Upper lobe of right lung (tissue), 1 donor: ENCODE measurements at regions not wholly inside any gene's neighbourhood (a gene's known extent, or its start where the extent isn't known, plus 50 kb on each side); places are given as distances from the start of the nearest gene placed in this dataset.
"Not testable (repeated sequence)": the region's sequence is repeated elsewhere in the genome, so short reads cannot be mapped to it uniquely, and the experiment has no call there.

Source experiments
- ATAC-seq: fragments of 200-7000 bp; cut with Tn5 transposase; one replicate; pipeline ENCODE4 v1.9.1; 2020; ENCODE audit warnings: mild to moderate bottlenecking, moderate library complexity
- DNase-seq: peaks from one replicate; pipeline ENCODE4 v3.0.0-alpha.2; 2020
- H3K27ac ChIP-seq: fragments of 200-600 bp; one replicate; pipeline ENCODE4 v1.8.0; 2022
- H3K27me3 ChIP-seq: fragments of 200-600 bp; one replicate; pipeline ENCODE4 v1.8.0; 2022; ENCODE audit warnings: mild to moderate bottlenecking
- H3K36me3 ChIP-seq: fragments of 200-600 bp; one replicate; pipeline ENCODE4 v1.8.0; 2022
- H3K4me1 ChIP-seq: fragments of 200-600 bp; one replicate; pipeline ENCODE4 v1.8.0; 2022
- H3K4me3 ChIP-seq: fragments of 200-600 bp; one replicate; pipeline ENCODE4 v1.8.0; 2022; ENCODE audit warnings: mild to moderate bottlenecking
- H3K9me3 ChIP-seq: fragments of 200-600 bp; one replicate; pipeline ENCODE4 v1.8.0; 2022
- CTCF ChIP-seq: fragments of 200-600 bp; IDR thresholded peaks from one replicate; pipeline ENCODE4 v1.8.0; 2022; ENCODE audit warnings: antibody characterized with exemption
- intact Hi-C: fragments of 100-400 bp; cut with DNase I; formaldehyde crosslinking; loops from one replicate; pipeline ENCODE4 v1.11.0; 2022
- donor health status: DM: no; HTN: yes; CAD: no; lungs with severe emphysema.

DNA sequence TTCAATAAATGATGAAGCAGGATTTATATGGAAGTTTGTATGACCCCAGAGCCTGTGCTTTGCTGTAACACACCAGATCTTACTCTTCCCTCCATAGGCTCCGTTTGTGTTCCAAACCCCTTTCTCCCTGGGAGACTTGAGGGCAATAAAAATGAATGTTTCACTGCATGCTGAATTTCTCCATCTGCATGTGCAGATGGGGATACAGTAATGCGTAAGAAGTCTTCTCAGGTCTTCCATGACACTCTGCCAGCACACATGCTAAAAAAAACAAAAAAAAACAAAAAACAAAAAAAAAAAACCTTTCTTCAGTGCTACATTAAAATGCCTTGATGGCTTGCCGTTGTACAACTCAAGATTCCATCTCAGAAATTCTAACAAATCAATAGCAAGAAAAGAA, 170.2 kb upstream of the ANKFN1 start:
- Histone ChIP-seq H3K4me1 (no peaks in the 10 kb centered on the region), H3K36me3 (no peaks in the 10 kb centered on the region), H3K4me3 (no peak overlapping the region), H3K27ac (no peak overlapping the region), H3K9me3 (no peaks in the 10 kb centered on the region), H3K27me3 (no peaks in the 10 kb centered on the region)
- intact Hi-C loops = no loop called here
- TF ChIP-seq CTCF = no peak
- ATAC-seq = no peak
- no peak for DNase-seq

- H3K36me3 ChIP-seq = no peaks in the 10 kb centered on the region
- TF ChIP-seq CTCF = no peak
Measured at GRCh38 chr17:55986817-55987216, 166.5 kb upstream of the ANKFN1 start.

GRCh38 chr17:55988861-55989260, 164.4 kb upstream of the ANKFN1 start:
- H3K4me1 ChIP-seq = no peaks in the 10 kb centered on the region
- intact Hi-C loops = no loop called here
- no peak for ATAC-seq
- H3K36me3 ChIP-seq = no peaks in the 10 kb centered on the region
- H3K4me3 ChIP-seq = no peak overlapping the region
- H3K27ac ChIP-seq = no peak overlapping the region
- H3K9me3 ChIP-seq = no peaks in the 10 kb centered on the region
- no peak for TF ChIP-seq CTCF
- no peaks in the 10 kb centered on the region for H3K27me3 ChIP-seq
- no peak for DNase-seq

More at GRCh38 chr17:55986817-55987216, 166.5 kb upstream of the ANKFN1 start:
- Histone ChIP-seq H3K9me3 (no peaks in the 10 kb centered on the region), H3K4me1 (no peaks in the 10 kb centered on the region), H3K27ac (no peak overlapping the region), H3K27me3 (no peaks in the 10 kb centered on the region), H3K4me3 (no peak overlapping the region)
- intact Hi-C loops = no loop called here
- DNase-seq (no peak), ATAC-seq (no peak)

DNA sequence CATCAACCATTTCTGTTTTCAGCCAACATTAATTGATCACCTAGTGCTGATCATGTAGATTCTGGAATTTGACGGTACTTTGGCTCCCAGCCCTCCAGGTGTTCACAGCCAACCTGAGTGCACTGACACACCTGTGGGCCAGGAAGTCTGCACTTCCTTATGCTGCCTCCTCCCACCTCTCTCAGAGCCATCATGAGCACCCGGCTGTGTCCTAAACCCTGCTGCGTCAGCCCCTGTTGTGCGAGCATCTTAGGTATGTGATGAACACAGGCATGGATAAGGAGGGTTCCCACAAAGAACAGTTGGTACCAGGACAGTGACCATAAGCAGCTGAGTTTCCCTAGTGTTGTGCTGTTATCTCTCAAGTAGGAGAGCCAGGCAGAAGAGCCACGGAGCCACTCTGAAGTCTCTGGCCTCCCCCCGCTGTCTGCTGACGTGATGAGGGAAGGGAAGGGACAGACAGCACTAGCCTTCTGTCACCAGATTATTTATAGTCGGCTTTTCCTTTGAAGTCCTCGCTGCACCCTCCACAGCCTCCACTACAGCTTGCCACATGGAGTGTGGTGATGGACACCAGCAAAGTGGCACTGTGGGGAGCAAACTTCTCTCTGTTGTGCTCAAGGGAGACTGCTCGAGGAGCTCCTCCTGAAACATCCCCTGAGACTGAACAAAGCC, 162.8 kb upstream of the ANKFN1 start:
- no peak for ATAC-seq
- Histone ChIP-seq H3K4me3 (no peak overlapping the region), H3K27ac (no peak overlapping the region), H3K4me1 (no peaks in the 10 kb centered on the region), H3K27me3 (no peaks in the 10 kb centered on the region), H3K9me3 (no peaks in the 10 kb centered on the region), H3K36me3 (no peaks in the 10 kb centered on the region)
- intact Hi-C loops = no loop called here
- no peak for DNase-seq
- TF ChIP-seq CTCF = no peak

- Histone ChIP-seq H3K27ac (no peak overlapping the region), H3K27me3 (no peaks in the 10 kb centered on the region), H3K9me3 (peaks cover 4% of the 10 kb centered on the region), H3K4me3 (no peak overlapping the region), H3K4me1 (no peaks in the 10 kb centered on the region), H3K36me3 (no peaks in the 10 kb centered on the region)
- intact Hi-C loops = no loop called here
- DNase-seq = no peak
- TF ChIP-seq CTCF = no peak
- ATAC-seq = no peak
Measured at GRCh38 chr17:55996826-55997225, 156.4 kb upstream of the ANKFN1 start.

- no peak overlapping the region for H3K4me3 ChIP-seq
Measured at GRCh38 chr17:56000411-56000810, 152.9 kb upstream of the ANKFN1 start.

GRCh38 chr17:56002656-56003055, 150.6 kb upstream of the ANKFN1 start:
- H3K4me1 ChIP-seq, H3K9me3 ChIP-seq, H3K36me3 ChIP-seq, DNase-seq, H3K27ac ChIP-seq, H3K27me3 ChIP-seq, intact Hi-C loops, H3K4me3 ChIP-seq, ATAC-seq: not testable (repeated sequence)

More at GRCh38 chr17:56000411-56000810, 152.9 kb upstream of the ANKFN1 start:
- Histone ChIP-seq H3K36me3 (no peaks in the 10 kb centered on the region), H3K9me3 (peaks cover 4% of the 10 kb centered on the region), H3K4me1 (no peaks in the 10 kb centered on the region), H3K27me3 (no peaks in the 10 kb centered on the region), H3K27ac (no peak overlapping the region)
- ATAC-seq = no peak
- no peak for DNase-seq
- intact Hi-C loops = no loop called here
- TF ChIP-seq CTCF = no peak
